ENCODE measurements at regions not wholly inside any gene's neighbourhood (a gene's known extent, or its start where the extent isn't known, plus 50 kb on each side); places are given as distances from the start of the nearest gene placed in this dataset.

DNA sequence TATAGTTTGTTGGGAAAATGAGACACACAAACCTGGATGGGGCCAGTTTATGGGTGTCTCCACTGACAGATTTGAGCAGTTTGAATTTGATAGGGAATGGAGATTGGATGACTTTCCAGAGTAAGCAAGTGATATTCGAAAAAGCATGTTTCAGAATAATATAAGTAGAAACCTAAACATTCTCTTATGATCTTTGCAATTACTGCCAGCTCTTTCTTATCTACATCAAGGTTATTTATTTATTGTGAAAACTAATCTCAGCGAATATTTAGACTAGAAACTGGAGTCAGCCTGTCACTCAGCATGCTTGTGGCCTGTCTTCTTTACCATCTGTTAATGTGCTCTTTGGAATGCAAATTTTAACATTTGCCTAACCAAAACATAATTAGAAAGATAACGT, 57.8 kb upstream of the SPPL2A start:
- Mint-ChIP-seq H3K4me3 (no peak overlapping the region), H3K27me3 (no peaks in the 10 kb centered on the region), H3K4me1 (no peaks in the 10 kb centered on the region), H3K27ac (no peak overlapping the region), H3K9me3 (ENCODE audit: insufficient read depth) (no peaks in the 10 kb centered on the region)
- no peak for TF ChIP-seq EZH2 (IDR thresholded peaks at IDR 0.05; ENCODE audit: borderline replicate concordance, insufficient read depth, low read depth, low read length, poor library complexity, severe bottlenecking)
- TF ChIP-seq, protein P1, sequence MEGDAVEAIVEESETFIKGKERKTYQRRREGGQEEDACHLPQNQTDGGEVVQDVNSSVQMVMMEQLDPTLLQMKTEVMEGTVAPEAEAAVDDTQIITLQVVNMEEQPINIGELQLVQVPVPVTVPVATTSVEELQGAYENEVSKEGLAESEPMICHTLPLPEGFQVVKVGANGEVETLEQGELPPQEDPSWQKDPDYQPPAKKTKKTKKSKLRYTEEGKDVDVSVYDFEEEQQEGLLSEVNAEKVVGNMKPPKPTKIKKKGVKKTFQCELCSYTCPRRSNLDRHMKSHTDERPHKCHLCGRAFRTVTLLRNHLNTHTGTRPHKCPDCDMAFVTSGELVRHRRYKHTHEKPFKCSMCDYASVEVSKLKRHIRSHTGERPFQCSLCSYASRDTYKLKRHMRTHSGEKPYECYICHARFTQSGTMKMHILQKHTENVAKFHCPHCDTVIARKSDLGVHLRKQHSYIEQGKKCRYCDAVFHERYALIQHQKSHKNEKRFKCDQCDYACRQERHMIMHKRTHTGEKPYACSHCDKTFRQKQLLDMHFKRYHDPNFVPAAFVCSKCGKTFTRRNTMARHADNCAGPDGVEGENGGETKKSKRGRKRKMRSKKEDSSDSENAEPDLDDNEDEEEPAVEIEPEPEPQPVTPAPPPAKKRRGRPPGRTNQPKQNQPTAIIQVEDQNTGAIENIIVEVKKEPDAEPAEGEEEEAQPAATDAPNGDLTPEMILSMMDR (IDR thresholded peaks at IDR 0.05) = no peak
- H2AFZ ChIP-seq (ENCODE audit: insufficient read depth, low read depth, low read length, poor library complexity, severe bottlenecking) = no peak overlapping the region
- POLR2A ChIA-PET = no interaction called here
- no peak overlapping the region for H3K4me2 ChIP-seq (replicated peaks; ENCODE audit: low read depth, low read length, poor library complexity, severe bottlenecking)
- no peak overlapping the region for H3K4me3 ChIP-seq (ENCODE audit: control extremely low read depth in 1 of 5, extremely low read depth in 1 of 5, insufficient read depth in 1 of 5, low read depth in 2 of 5, low read length in 4 of 5)
- intact Hi-C loops (cut with micrococcal nuclease) = no loop called here
- no peak overlapping the region for H3K27ac ChIP-seq (ENCODE audit: low read length in 2 of 2)
- no peak for DNase-seq
- H3K79me2 ChIP-seq (ENCODE audit: control insufficient read depth, insufficient read depth, low read length) = no peaks in the 10 kb centered on the region
- no peaks in the 10 kb centered on the region for H3K27me3 ChIP-seq (replicated peaks in 1 of 4; ENCODE audit: control extremely low read depth in 1 of 4, control insufficient read depth in 3 of 4, insufficient read depth in 4 of 4, low read length in 3 of 4)
- no peaks in the 10 kb centered on the region for H3K36me3 ChIP-seq (replicated peaks in 1 of 2; ENCODE audit: control extremely low read depth in 1 of 2, control insufficient read depth in 1 of 2, extremely low read depth in 1 of 2, insufficient read depth in 2 of 2, low read length in 1 of 2)
- no peak overlapping the region for H3K9ac ChIP-seq (ENCODE audit: low read length)
- no peaks in the 10 kb centered on the region for H3K9me3 ChIP-seq (ENCODE audit: control extremely low read depth in 1 of 3, control insufficient read depth in 2 of 3, insufficient read depth in 1 of 3, low read length in 2 of 3)
- CTCF ChIA-PET = no interaction called here
- no peak for ATAC-seq (ENCODE audit: low read depth)
- H4K20me1 ChIP-seq (ENCODE audit: control insufficient read depth, insufficient read depth, low read length, poor library complexity, severe bottlenecking) = no peaks in the 10 kb centered on the region
- no peaks in the 10 kb centered on the region for H3K4me1 ChIP-seq (ENCODE audit: control insufficient read depth in 2 of 2, insufficient read depth in 2 of 2, low read length in 2 of 2)
- WGBS (ENCODE audit: insufficient coverage) = no CpG with 5 or more reads among the region's 3 CpGs

DNA sequence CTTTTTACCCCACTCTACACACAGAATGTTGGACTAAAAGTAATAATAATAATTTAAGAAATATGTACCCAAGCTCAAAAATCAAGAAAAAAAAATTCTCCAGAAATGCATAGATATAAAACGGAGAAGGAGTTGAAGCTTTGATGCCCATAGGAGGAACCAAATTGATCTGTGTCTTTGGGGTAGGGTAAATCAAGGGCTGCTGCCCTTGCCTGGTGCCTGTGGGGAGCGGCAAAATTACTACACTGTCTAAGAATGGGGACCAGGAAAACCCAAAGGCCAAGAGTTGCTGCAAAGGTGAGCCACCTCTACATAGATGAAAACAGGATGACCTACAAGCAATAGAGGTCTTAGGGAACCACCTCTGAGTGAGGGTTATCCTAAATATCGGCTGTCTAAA, 56.0 kb upstream of the SPPL2A start:
- Mint-ChIP-seq H3K9me3 (ENCODE audit: insufficient read depth) (no peaks in the 10 kb centered on the region), H3K4me3 (no peak overlapping the region), H3K4me1 (no peaks in the 10 kb centered on the region), H3K27ac (no peak overlapping the region), H3K27me3 (peaks cover under 1% of the 10 kb centered on the region)
- ATAC-seq (ENCODE audit: low read depth) = no peak
- Histone ChIP-seq H3K79me2 (ENCODE audit: control insufficient read depth, insufficient read depth, low read length) (no peaks in the 10 kb centered on the region), H3K27ac (ENCODE audit: low read length in 2 of 2) (no peak overlapping the region), H3K36me3 (replicated peaks in 1 of 2; ENCODE audit: control extremely low read depth in 1 of 2, control insufficient read depth in 1 of 2, extremely low read depth in 1 of 2, insufficient read depth in 2 of 2, low read length in 1 of 2) (no peaks in the 10 kb centered on the region), H4K20me1 (ENCODE audit: control insufficient read depth, insufficient read depth, low read length, poor library complexity, severe bottlenecking) (no peaks in the 10 kb centered on the region), H3K4me1 (ENCODE audit: control insufficient read depth in 2 of 2, insufficient read depth in 2 of 2, low read length in 2 of 2) (no peaks in the 10 kb centered on the region), H3K9me3 (ENCODE audit: control extremely low read depth in 1 of 3, control insufficient read depth in 2 of 3, insufficient read depth in 1 of 3, low read length in 2 of 3) (no peaks in the 10 kb centered on the region), H3K4me2 (replicated peaks; ENCODE audit: low read depth, low read length, poor library complexity, severe bottlenecking) (no peak overlapping the region), H2AFZ (ENCODE audit: insufficient read depth, low read depth, low read length, poor library complexity, severe bottlenecking) (no peak overlapping the region), H3K4me3 (ENCODE audit: control extremely low read depth in 1 of 5, extremely low read depth in 1 of 5, insufficient read depth in 1 of 5, low read depth in 2 of 5, low read length in 4 of 5) (no peak overlapping the region), H3K9ac (ENCODE audit: low read length) (no peak overlapping the region), H3K27me3 (replicated peaks in 1 of 4; ENCODE audit: control extremely low read depth in 1 of 4, control insufficient read depth in 3 of 4, insufficient read depth in 4 of 4, low read length in 3 of 4) (no peaks in the 10 kb centered on the region)
- TF ChIP-seq EZH2 (IDR thresholded peaks at IDR 0.05; ENCODE audit: borderline replicate concordance, insufficient read depth, low read depth, low read length, poor library complexity, severe bottlenecking) = no peak
- TF ChIP-seq, protein P1 (IDR thresholded peaks at IDR 0.05) = no peak
- ChIA-PET POLR2A (no interaction called here), CTCF (no interaction called here)
- WGBS (ENCODE audit: insufficient coverage) = no CpG with 5 or more reads among the region's 3 CpGs
- intact Hi-C loops (cut with micrococcal nuclease) = no loop called here
- DNase-seq = no peak

All from B cell (primary cell).